Tibial nerve (tissue), 4 donors: ENCODE measurements at regions not wholly inside any gene's neighbourhood (a gene's known extent, or its start where the extent isn't known, plus 50 kb on each side); places are given as distances from the start of the nearest gene placed in this dataset.

ENCODE experiments used
- CTCF ChIP-seq, 5 experiments: fragments of 200-600 bp in 3 of 5; fragments of 450-650 bp in 2 of 5; sonication (generic) in 3 of 5; IDR thresholded peaks; one replicate each; pipeline ENCODE4 v1.5.1; 2016 to 2019; ENCODE audit warnings: antibody characterized with exemption in 5 of 5, mild to moderate bottlenecking in 3 of 5, moderate library complexity in 2 of 5
- EP300 ChIP-seq, 2 donors: sonication (generic); formaldehyde crosslinking; IDR thresholded peaks; one replicate each; pipeline ENCODE4 v1.6.1; 2017; ENCODE audit warnings: antibody characterized with exemption in 2 of 2, mild to moderate bottlenecking in 1 of 2
- POLR2A ChIP-seq, 2 donors: fragments of 450-650 bp; IDR thresholded peaks; one replicate each; pipeline ENCODE4 v1.6.1; 2017; ENCODE audit warnings: antibody characterized with exemption in 2 of 2, mild to moderate bottlenecking in 2 of 2, moderate library complexity in 2 of 2

- no peak for TF ChIP-seq POLR2A (IDR thresholded peaks at IDR 0.05)
- TF ChIP-seq EP300 (IDR thresholded peaks at IDR 0.05), result no peak
- no peak for TF ChIP-seq CTCF (IDR thresholded peaks at IDR 0.05)
Measured at GRCh38 chr18:69230204-69230603, 170.5 kb upstream of the DOK6 start.
